Liver (tissue), 8 donors: ENCODE measurements at regions not wholly inside any gene's neighbourhood (a gene's known extent, or its start where the extent isn't known, plus 50 kb on each side); places are given as distances from the start of the nearest gene placed in this dataset.

Source experiments
- DNase-seq: peaks from one replicate; pipeline ENCODE4 v3.0.0-alpha.2; 2017; ENCODE audit warnings: low spot score
- H3K27ac ChIP-seq, 2 donors: one replicate each; pipeline ENCODE4 v1.7.0; 2013; ENCODE audit warnings: inconsistent platforms in 2 of 2, low read length in 2 of 2, control low read depth in 1 of 2, low read depth in 1 of 2, mild to moderate bottlenecking in 1 of 2
- H3K27me3 ChIP-seq, 4 donors: one replicate each; pipeline versions ENCODE4 v1.6.1 to v1.7.0; 2013; ENCODE audit warnings: low read length in 3 of 4, inconsistent platforms in 1 of 4, mild to moderate bottlenecking in 1 of 4, moderate library complexity in 1 of 4; ENCODE audit not compliant: control insufficient read depth in 4 of 4, insufficient read depth in 4 of 4
- H3K36me3 ChIP-seq, 4 donors: one replicate each; pipeline versions ENCODE4 v1.6.1 to v1.7.0; 2013; ENCODE audit warnings: low read length in 3 of 4, mild to moderate bottlenecking in 3 of 4, low read depth in 1 of 4, moderate library complexity in 1 of 4; ENCODE audit not compliant: control insufficient read depth in 4 of 4, insufficient read depth in 3 of 4
- H3K4me1 ChIP-seq, 4 donors: one replicate each; pipeline versions ENCODE4 v1.6.1 to v1.7.0; 2013; ENCODE audit warnings: low read length in 3 of 4, mild to moderate bottlenecking in 3 of 4, moderate library complexity in 1 of 4; ENCODE audit not compliant: control insufficient read depth in 4 of 4, insufficient read depth in 4 of 4
- H3K4me3 ChIP-seq, 3 donors: one replicate each; pipeline versions ENCODE4 v1.6.1 to v1.7.0; 2013; ENCODE audit warnings: low read length in 3 of 3, control low read depth in 1 of 3, low read depth in 1 of 3, mild to moderate bottlenecking in 1 of 3
- H3K9ac ChIP-seq, 2 donors: one replicate each; pipeline ENCODE4 v1.7.0; 2013; ENCODE audit warnings: low read length in 2 of 2, mild to moderate bottlenecking in 2 of 2, moderate library complexity in 2 of 2, control low read depth in 1 of 2, low read depth in 1 of 2
- H3K9me3 ChIP-seq, 4 donors: one replicate each; pipeline versions ENCODE4 v1.6.1 to v1.7.0; 2013; ENCODE audit warnings: low read length in 3 of 4; ENCODE audit not compliant: control insufficient read depth in 4 of 4
- ATF3 ChIP-seq: IDR thresholded peaks from 2 replicates; pipeline ENCODE4 v1.6.1; 2016; ENCODE audit warnings: antibody characterized with exemption
- CTCF ChIP-seq: fragments of 150-350 bp; IDR thresholded peaks from 2 replicates; pipeline ENCODE4 v1.5.1; 2017; ENCODE audit warnings: improper control_type of control experiment, low read depth, low read length; ENCODE audit not compliant: missing input control
- EGR1 ChIP-seq, 2 donors: IDR thresholded peaks; 2 replicates each; pipeline ENCODE4 v1.6.1; 2016 to 2018; ENCODE audit warnings: antibody characterized with exemption in 2 of 2, low read depth in 2 of 2
- FOXA1 ChIP-seq: IDR thresholded peaks from 2 replicates; pipeline ENCODE4 v1.6.1; 2016; ENCODE audit warnings: antibody characterized with exemption
- FOXA2 ChIP-seq: IDR thresholded peaks from 2 replicates; pipeline ENCODE4 v1.6.1; 2016; ENCODE audit warnings: antibody characterized with exemption
- GABPA ChIP-seq, 2 donors: IDR thresholded peaks in 1 of 2; conservative IDR thresholded peaks in 1 of 2; 2 replicates each; pipeline ENCODE4 v1.6.1; 2016; ENCODE audit warnings: antibody characterized with exemption in 2 of 2, mild to moderate bottlenecking in 1 of 2, moderate library complexity in 1 of 2
- HNF4A ChIP-seq, 2 donors: conservative IDR thresholded peaks; 2 replicates each; pipeline ENCODE4 v1.6.1; 2016; ENCODE audit warnings: antibody characterized with exemption in 2 of 2, mild to moderate bottlenecking in 2 of 2
- HNF4G ChIP-seq: IDR thresholded peaks from 2 replicates; pipeline ENCODE4 v1.6.1; 2016; ENCODE audit warnings: antibody characterized with exemption
- JUND ChIP-seq, 2 donors: IDR thresholded peaks; 2 replicates each; pipeline ENCODE4 v1.6.1; 2016; ENCODE audit warnings: antibody characterized with exemption in 2 of 2
- MAX ChIP-seq: IDR thresholded peaks from 2 replicates; pipeline ENCODE4 v1.6.1; 2016; ENCODE audit warnings: antibody characterized with exemption
- NR2F2 ChIP-seq: IDR thresholded peaks from 2 replicates; pipeline ENCODE4 v1.6.1; 2016; ENCODE audit warnings: antibody characterized with exemption
- RAD21 ChIP-seq, 2 donors: IDR thresholded peaks; 2 replicates each; pipeline ENCODE4 v1.6.1; 2016; ENCODE audit warnings: antibody characterized with exemption in 2 of 2, mild to moderate bottlenecking in 2 of 2
- REST ChIP-seq: IDR thresholded peaks from 2 replicates; pipeline ENCODE4 v1.6.1; 2016; ENCODE audit warnings: antibody characterized with exemption, mild to moderate bottlenecking
- RXRA ChIP-seq, 2 donors: IDR thresholded peaks; 2 replicates each; pipeline ENCODE4 v1.6.1; 2017 to 2018; ENCODE audit warnings: antibody characterized with exemption in 2 of 2, mild to moderate bottlenecking in 1 of 2
- SP1 ChIP-seq: IDR thresholded peaks from 2 replicates; pipeline ENCODE4 v1.6.1; 2018; ENCODE audit warnings: antibody characterized with exemption, mild to moderate bottlenecking
- TAF1 ChIP-seq: conservative IDR thresholded peaks from 2 replicates; pipeline ENCODE4 v1.6.1; 2016; ENCODE audit warnings: antibody characterized with exemption, mild to moderate bottlenecking
- YY1 ChIP-seq: IDR thresholded peaks from 2 replicates; pipeline ENCODE4 v1.6.1; 2016; ENCODE audit warnings: antibody characterized with exemption, mild to moderate bottlenecking
- ZBTB33 ChIP-seq: IDR thresholded peaks from 2 replicates; pipeline ENCODE4 v1.6.1; 2016; ENCODE audit warnings: antibody characterized with exemption
- WGBS: extraction: QIAGEN DNeasy Blood & Tissue Kit; methylation state at CpG from one replicate; pipeline ENCODE4 v1.1.7; 2013; 5-methylcytosine and 5-hydroxymethylcytosine counted together
- donor health status: healthy.
- donor health status: healthy.
- donor health status: healthy.
- donor health status: healthy.
- donor health status: healthy.

GRCh38 chr6:73898599-73898998 is 202.6 kb downstream of the CD109 start:
- TF ChIP-seq JUND (IDR thresholded peaks at IDR 0.05): no peak
- peak in 1 of 2 donors; percentile 19 for TF ChIP-seq RAD21 (IDR thresholded peaks at IDR 0.05)
- TF ChIP-seq HNF4A (conservative IDR thresholded peaks at IDR 0.05): no peak
- Histone ChIP-seq H3K27me3 (peaks cover 0 to 5% (median 0%) of the 10 kb centered on the region in 4 donors), H3K4me3 (no peak overlapping the region), H3K9ac (no peak overlapping the region), H3K36me3 (no peaks in the 10 kb centered on the region), H3K27ac (no peak overlapping the region), H3K4me1 (no peaks in the 10 kb centered on the region), H3K9me3 (peaks cover 0 to 10% (median 2%) of the 10 kb centered on the region in 4 donors)
- WGBS: 42% methylated on average over 3 of the region's 3 CpGs
- DNase-seq: no peak

GRCh38 chr6:73893696-73894095 is 197.7 kb downstream of the CD109 start:
- Histone ChIP-seq H3K9ac (no peak overlapping the region), H3K27ac (no peak overlapping the region), H3K4me3 (no peak overlapping the region), H3K9me3 (no peaks in the 10 kb centered on the region), H3K4me1 (no peaks in the 10 kb centered on the region), H3K36me3 (no peaks in the 10 kb centered on the region), H3K27me3 (no peaks in the 10 kb centered on the region)
- 71% methylated on average over 4 of the region's 4 CpGs for WGBS
- no peak for TF ChIP-seq MAX
- TF ChIP-seq YY1: no peak
- TF ChIP-seq REST: no peak
- no peak for TF ChIP-seq EGR1 (IDR thresholded peaks at IDR 0.05; ENCODE audit: low read depth in 2 of 2)
- no peak for TF ChIP-seq ATF3
- TF ChIP-seq SP1: no peak
- no peak for DNase-seq

- H3K4me3 ChIP-seq: no peak overlapping the region
- 79% methylated on average over 4 of the region's 4 CpGs for WGBS
- no peaks in the 10 kb centered on the region for H3K27me3 ChIP-seq
- no peaks in the 10 kb centered on the region for H3K4me1 ChIP-seq
- H3K36me3 ChIP-seq: no peaks in the 10 kb centered on the region
- H3K9me3 ChIP-seq: no peaks in the 10 kb centered on the region
- DNase-seq: no peak
- H3K27ac ChIP-seq: no peak overlapping the region
- no peak overlapping the region for H3K9ac ChIP-seq
- TF ChIP-seq YY1 (no peak), CTCF (no peak), JUND (IDR thresholded peaks at IDR 0.05) (no peak), MAX (no peak), GABPA (IDR thresholded peaks at IDR 0.05 in 1 of 2, conservative IDR thresholded peaks at IDR 0.05 in 1 of 2) (no peak), FOXA1 (no peak), EGR1 (IDR thresholded peaks at IDR 0.05; ENCODE audit: low read depth in 2 of 2) (no peak), RXRA (IDR thresholded peaks at IDR 0.05) (no peak), FOXA2 (no peak), HNF4G (no peak), TAF1 (no peak), RAD21 (IDR thresholded peaks at IDR 0.05) (no peak), SP1 (no peak), NR2F2 (no peak), ATF3 (no peak), ZBTB33 (no peak)
Observed at GRCh38 chr6:73888050-73888449, 192.0 kb downstream of the CD109 start.
